ENCODE measurements at regions not wholly inside any gene's neighbourhood (a gene's known extent, or its start where the extent isn't known, plus 50 kb on each side); places are given as distances from the start of the nearest gene placed in this dataset.
A peak's percentile ranks its signal among the peaks of the same experiment; 100 is the strongest.
"Not testable (repeated sequence)": the region's sequence is repeated elsewhere in the genome, so short reads cannot be mapped to it uniquely, and the experiment has no call there.

GRCh38 chr18:33853187-33853586 is 275.2 kb downstream of the ASXL3 start:
- DNase-seq, result no peak

- DNase-seq, result no peak
Measured at GRCh38 chr18:33851546-33852078, 273.6 kb downstream of the ASXL3 start.

- DNase-seq, result no peak
Measured at GRCh38 chr18:33849731-33850130, 271.7 kb downstream of the ASXL3 start.

GRCh38 chr18:33844232-33844631 is 266.2 kb downstream of the ASXL3 start:
- DNase-seq, result no peak

- DNase-seq, result no peak
Measured at GRCh38 chr18:33841221-33841967, 263.4 kb downstream of the ASXL3 start.

GRCh38 chr18:33840212-33840593 is 262.2 kb downstream of the ASXL3 start:
- no peak for DNase-seq

- peak; percentile 14 for DNase-seq
Measured at GRCh38 chr18:33839452-33840211, 261.6 kb downstream of the ASXL3 start.

- DNase-seq, result no peak
Measured at GRCh38 chr18:33838054-33838453, 260.0 kb downstream of the ASXL3 start.

- no peak for DNase-seq
Measured at GRCh38 chr18:33837191-33837590, 259.2 kb downstream of the ASXL3 start.

GRCh38 chr18:33836564-33836963 is 258.5 kb downstream of the ASXL3 start:
- no peak for DNase-seq

GRCh38 chr18:33835419-33835818 is 257.4 kb downstream of the ASXL3 start:
- no peak for DNase-seq

GRCh38 chr18:33833842-33834241 is 255.8 kb downstream of the ASXL3 start:
- DNase-seq, result no peak

- no peak for DNase-seq
Measured at GRCh38 chr18:33831424-33831823, 253.4 kb downstream of the ASXL3 start.

- no peak for DNase-seq
Measured at GRCh38 chr18:33830213-33830612, 252.2 kb downstream of the ASXL3 start.

- no peak for DNase-seq
Measured at GRCh38 chr18:33828949-33829348, 250.9 kb downstream of the ASXL3 start.

GRCh38 chr18:33826151-33826550 is 248.1 kb downstream of the ASXL3 start:
- DNase-seq, result no peak

GRCh38 chr18:33821503-33821902 is 243.5 kb downstream of the ASXL3 start:
- DNase-seq, result peak; percentile 11

- DNase-seq, result no peak
Measured at GRCh38 chr18:33820517-33821371, 242.7 kb downstream of the ASXL3 start.

- not testable (repeated sequence) for DNase-seq
Measured at GRCh38 chr18:33819692-33820343, 241.8 kb downstream of the ASXL3 start.

- DNase-seq, result no peak
Measured at GRCh38 chr18:33818145-33818544, 240.1 kb downstream of the ASXL3 start.

GRCh38 chr18:33817096-33817495 is 239.1 kb downstream of the ASXL3 start:
- DNase-seq, result no peak

- no peak for DNase-seq
Measured at GRCh38 chr18:33814546-33814945, 236.5 kb downstream of the ASXL3 start.

GRCh38 chr18:33812186-33812585 is 234.2 kb downstream of the ASXL3 start:
- no peak for DNase-seq
